VCaP (cell line): ENCODE measurements at regions not wholly inside any gene's neighbourhood (a gene's known extent, or its start where the extent isn't known, plus 50 kb on each side); places are given as distances from the start of the nearest gene placed in this dataset.

Experiments
- H3K27ac ChIP-seq: fragments of 450-650 bp; 2 replicates; pipeline ENCODE4 v1.5.1; 2017
- CTCF ChIP-seq: fragments of 450-650 bp; conservative IDR thresholded peaks from 2 replicates; pipeline ENCODE4 v1.5.1; 2017; ENCODE audit warnings: mild to moderate bottlenecking, moderate library complexity

- TF ChIP-seq CTCF, result no peak
- peak overlapping the region; percentile 44 for H3K27ac ChIP-seq
Measured at GRCh38 chr3:141418751-141419150, 50.4 kb downstream of the ZBTB38 start.

- no peak overlapping the region; the same call in 1 of the 2 replicates for H3K27ac ChIP-seq
- no peak for TF ChIP-seq CTCF
Measured at GRCh38 chr3:141419946-141420345, 51.6 kb downstream of the ZBTB38 start.

GRCh38 chr3:141421186-141421585, 52.9 kb downstream of the ZBTB38 start:
- no peak for TF ChIP-seq CTCF
- H3K27ac ChIP-seq, result no peak overlapping the region

GRCh38 chr3:141421639-141422319, 53.5 kb downstream of the ZBTB38 start:
- no peak overlapping the region for H3K27ac ChIP-seq
- no peak for TF ChIP-seq CTCF

GRCh38 chr3:141422961-141423582, 54.8 kb downstream of the ZBTB38 start:
- TF ChIP-seq CTCF, result no peak
- H3K27ac ChIP-seq, result no peak overlapping the region

GRCh38 chr3:141425523-141426233, 57.4 kb downstream of the ZBTB38 start:
- peak overlapping the region; percentile 88 for H3K27ac ChIP-seq
- TF ChIP-seq CTCF, result no peak

GRCh38 chr3:141426404-141427034, 58.2 kb downstream of the ZBTB38 start:
- peak overlapping the region; percentile 88 for H3K27ac ChIP-seq
- TF ChIP-seq CTCF, result no peak
